ENCODE measurements at regions not wholly inside any gene's neighbourhood (a gene's known extent, or its start where the extent isn't known, plus 50 kb on each side); places are given as distances from the start of the nearest gene placed in this dataset.
"Not testable (repeated sequence)": the region's sequence is repeated elsewhere in the genome, so short reads cannot be mapped to it uniquely, and the experiment has no call there.

DNA sequence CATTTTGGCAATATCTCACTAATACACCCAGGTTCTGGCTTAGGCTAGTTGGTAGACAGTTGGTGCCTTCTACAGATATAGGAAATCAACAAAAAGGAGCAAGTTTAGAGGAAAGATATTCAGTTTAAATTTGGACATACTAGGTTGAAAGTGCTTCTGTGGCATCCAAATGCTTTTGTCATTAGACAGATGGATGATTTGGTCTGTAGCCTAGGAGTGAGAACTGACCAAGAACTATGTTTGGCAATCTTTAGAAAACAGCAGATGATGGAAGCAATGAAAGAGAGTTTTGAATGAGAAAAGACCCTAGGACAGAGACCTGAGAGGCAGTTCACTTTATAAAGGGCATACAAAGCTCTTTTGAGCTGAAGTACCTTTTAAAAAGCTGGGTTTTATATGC is 201.3 kb upstream of the FSHR start:
- in situ Hi-C loops (cut with HindIII; ENCODE audit: low sequenced_read_pairs): no loop called here

DNA sequence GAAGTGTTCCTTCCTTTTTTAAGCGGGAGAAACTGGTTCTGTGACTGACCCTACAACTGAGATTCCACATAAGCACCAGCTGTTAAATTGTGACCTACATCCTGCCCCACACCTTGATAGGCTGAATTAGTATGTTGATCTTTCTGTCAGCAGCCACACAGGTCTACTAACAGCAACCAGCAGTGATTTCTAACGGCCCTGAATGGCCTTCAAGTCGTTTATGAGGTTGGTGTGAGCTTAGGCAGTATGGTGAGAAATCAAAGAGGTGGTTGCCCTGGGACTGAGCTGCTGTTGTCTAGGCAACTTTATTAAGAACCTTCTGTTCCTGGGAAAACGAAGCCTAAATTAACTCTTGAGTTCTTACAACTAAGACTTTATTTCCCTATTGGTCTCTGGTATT is 197.2 kb upstream of the FSHR start:
- in situ Hi-C loops (cut with HindIII; ENCODE audit: low sequenced_read_pairs): no loop called here

DNA sequence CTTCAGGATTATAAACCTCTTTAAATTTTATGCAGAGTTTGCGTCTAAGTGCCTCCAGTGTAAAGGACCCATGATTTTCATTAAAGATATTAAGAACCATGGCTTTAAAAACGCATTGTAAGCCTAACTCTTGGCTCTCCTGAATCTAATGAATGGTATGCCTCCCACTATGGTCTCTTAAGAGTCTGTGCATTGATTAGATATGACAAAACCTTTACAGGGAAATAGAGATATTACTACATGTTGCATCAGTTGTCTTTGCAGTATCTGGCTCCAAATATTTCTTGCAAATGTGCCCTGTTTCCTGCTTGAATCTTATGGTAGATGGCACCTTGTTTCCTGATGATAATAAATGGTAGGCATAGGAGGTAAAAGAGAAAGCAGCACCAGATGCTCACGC is 189.3 kb upstream of the FSHR start:
- in situ Hi-C loops (cut with HindIII; ENCODE audit: low sequenced_read_pairs): no loop called here

DNA sequence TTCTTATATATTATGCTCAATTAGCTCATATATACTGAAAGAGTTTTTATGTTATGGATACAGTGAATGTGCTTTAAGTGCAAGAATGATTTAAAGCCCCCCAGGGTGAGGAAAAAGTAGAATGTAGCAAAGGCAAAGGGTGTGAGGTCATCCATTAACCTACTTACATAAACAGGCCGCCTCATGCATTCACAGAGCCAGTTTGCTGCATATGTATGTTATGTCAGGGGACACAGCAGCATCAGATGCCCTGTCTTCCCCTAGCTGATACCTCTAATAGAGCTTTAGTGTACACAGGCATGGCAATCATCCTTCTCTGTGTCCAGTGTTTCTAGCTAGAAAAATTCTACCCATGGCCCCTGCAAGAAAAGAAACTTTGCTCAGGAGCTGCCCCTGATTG is 187.8 kb upstream of the FSHR start:
- in situ Hi-C loops (cut with HindIII; ENCODE audit: low sequenced_read_pairs): no loop called here

DNA sequence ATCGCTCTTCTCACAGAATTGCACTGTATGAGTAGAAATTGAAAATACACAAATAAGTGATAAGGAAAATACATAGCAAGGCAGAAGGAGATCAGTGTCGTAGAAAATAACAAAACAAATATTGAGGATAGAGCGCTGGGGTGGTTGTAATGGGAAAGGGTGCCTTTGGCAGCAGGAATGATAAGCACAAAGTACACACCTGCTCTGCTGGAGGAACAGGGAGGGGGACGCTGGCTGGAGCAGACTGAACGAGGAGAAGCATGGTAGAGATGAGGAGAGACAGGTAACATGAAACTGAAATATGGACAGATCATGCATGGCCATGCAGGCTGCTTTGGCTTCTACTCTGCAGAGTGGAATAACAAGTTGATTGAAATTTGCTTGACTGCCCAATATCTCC is 181.2 kb upstream of the FSHR start:
- in situ Hi-C loops (cut with HindIII; ENCODE audit: low sequenced_read_pairs): no loop called here

DNA sequence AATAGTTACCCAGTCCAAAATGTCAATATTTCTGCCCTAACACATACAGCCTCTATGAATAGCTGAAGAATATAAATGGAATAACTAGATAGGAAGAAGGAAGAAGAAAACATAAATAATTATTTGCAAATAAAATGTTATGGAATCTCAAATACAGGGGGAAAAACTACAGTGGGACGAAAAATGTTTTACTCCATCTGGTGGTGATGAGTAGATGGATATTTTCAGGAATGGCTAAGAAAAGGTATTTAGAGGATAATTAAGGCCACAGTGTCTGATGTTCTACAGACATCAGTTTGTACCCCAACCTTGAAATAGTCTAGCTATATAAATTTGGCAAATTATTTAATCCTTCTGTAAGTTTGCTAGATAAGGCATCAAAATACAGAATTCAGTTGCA is 178.1 kb upstream of the FSHR start:
- in situ Hi-C loops (cut with HindIII; ENCODE audit: low sequenced_read_pairs): no loop called here

DNA sequence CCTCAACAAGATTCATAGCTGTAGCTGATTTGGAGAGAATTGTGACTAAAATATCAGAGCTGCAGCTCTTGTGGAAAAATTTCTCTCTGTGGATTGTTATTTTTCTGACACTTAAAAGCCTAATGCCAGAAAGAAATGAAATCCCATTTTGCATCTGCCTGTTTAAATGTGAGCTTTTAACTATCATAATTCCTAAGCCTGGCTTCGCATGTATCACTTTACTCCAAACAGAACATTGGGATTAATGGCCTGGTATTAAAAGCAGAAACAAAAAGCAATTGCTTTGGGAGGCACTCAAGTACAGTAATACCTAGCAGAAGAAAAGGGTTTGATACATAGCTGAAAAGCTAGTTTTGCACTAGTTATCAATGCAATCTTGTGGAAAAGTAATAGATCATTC is 164.2 kb upstream of the FSHR start:
- in situ Hi-C loops (cut with HindIII; ENCODE audit: low sequenced_read_pairs): no loop called here

DNA sequence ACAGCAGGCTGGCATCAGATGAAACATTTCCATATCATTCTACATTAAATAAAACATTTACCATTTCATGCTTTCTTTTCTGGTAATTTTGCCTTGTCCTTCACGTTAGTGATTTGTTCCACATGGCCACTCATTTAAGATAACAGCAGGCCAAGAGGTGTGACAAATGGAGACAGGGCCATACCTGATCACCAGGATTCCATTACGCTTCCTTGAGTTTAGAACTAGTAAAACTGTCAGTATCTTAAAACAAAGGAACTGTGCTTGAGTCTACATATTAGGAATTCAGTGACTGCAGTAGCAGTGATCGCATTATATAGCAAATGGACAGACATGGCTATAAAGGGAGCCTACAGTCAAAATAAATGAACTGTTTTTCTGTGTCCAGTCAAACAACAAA is 155.1 kb upstream of the FSHR start:
- in situ Hi-C loops (cut with HindIII; ENCODE audit: low sequenced_read_pairs): loop anchor here (5.0 kb wide), 1 partner anchor 62 kb away; no protein-coding TSS in a partner anchor

DNA sequence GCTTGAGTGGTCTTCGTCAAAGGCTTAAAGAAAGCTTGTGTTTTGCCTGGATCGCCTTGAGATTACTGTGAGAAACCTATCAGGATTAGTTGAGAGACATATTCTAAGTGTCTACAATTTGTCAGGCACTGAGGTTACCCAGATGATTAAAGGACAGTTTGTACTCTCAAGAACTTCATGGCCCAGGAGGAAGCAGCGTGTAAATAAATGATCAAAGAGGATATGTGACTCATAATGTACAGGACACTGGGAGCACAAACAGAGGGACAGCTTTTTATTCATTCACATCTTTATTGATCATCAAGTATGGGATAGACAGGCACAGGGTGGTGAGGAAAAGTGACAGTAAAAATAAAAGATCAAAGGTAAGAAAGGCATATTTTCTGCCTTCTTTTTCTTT is 152.6 kb upstream of the FSHR start:
- in situ Hi-C loops (cut with HindIII; ENCODE audit: low sequenced_read_pairs): loop anchor here (5.0 kb wide), 1 partner anchor 60 kb away; no protein-coding TSS in a partner anchor

DNA sequence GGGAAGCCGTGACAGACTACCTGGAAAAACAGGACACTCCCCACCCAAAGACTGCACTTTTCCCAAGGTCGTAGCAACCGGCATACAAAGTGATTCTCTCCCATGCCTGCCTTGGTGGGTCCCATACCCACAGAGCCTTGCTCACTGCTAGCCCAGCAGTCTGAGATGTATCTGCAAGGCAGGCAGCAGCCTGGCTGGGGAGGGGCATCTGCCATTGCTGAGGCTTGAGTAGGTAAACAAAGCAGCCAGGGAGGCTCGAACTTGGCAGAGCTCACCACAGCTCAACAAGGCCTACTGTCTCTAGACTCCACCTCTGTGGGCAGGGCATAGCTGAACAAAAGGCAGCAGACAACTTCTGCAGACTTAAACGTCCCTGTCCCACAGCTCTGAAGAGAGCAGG is 144.4 kb upstream of the FSHR start:
- in situ Hi-C loops (cut with HindIII; ENCODE audit: low sequenced_read_pairs): not testable (repeated sequence)

DNA sequence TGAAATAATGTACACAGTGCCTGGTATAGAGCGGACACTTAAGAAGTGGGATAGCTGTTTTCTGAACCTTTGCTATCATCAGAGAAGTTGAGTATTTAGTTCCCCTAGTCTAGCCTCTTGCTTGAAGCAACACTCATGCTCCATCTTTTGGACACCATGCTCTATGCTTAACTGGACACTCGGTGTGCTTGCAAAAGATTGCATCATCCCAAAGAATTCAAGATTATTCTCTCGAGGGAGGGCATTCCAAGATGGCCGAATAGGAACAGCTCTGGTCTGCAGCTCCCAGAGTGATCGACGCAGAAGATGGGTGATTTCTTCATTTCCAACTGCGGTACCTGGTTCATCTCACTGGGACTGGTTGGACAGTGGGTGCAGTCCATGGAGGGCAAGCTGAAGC is 143.9 kb upstream of the FSHR start:
- in situ Hi-C loops (cut with HindIII; ENCODE audit: low sequenced_read_pairs): no loop called here

DNA sequence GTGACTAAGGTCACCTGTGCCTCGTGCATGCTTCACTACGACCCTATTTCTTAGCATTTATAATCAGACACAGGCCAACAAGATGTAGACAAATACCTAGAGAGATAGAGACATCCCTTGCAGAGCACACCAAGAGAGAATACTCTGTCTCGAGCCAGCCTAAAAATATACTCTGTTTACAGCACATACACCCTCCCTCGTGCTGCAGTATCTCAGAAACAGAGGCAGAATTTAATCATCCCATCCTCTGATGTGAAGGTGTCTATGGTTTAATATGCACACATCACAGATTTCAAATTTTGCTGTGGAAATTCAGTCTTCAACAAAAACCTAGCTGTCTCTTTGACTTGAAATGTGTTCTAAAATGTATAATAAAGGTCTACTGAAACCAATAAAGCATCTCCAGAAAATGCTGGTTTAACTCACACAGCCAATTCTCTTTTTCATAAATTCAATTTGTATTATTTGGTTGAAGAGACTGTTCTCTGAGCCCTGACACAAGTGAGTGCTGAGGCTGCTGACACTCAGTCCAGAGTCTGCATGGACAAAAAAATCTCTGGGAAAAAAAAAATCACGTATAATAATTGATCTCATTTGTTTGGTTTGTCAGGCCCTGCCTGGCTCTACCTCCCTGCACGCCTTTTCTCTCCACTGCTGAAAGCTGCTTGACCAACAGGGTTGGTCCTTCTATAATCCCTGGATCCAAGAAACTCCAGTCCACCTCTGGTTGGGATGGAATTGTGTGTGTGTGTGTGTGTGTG is 142.0 kb upstream of the FSHR start:
- in situ Hi-C loops (cut with HindIII; ENCODE audit: low sequenced_read_pairs): no loop called here

DNA sequence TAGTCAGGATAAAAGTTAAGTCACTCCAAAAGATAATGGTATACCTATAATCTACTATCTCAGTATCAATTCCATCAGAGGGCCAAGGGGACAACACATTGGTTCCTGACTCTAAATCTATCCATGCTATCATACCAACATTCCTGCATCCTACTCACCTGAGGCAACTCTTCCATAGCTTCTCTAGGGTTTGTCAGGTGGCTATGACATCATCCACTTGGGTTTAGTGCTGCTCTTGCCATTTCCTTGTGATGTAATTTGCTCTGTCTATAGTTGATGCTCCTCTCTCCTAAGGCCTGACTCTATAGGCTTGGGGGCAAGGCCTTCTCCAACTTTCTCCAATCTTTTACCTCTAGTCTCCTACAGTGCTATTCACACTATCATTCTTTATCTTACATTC is 139.9 kb upstream of the FSHR start:
- in situ Hi-C loops (cut with HindIII; ENCODE audit: low sequenced_read_pairs): no loop called here

DNA sequence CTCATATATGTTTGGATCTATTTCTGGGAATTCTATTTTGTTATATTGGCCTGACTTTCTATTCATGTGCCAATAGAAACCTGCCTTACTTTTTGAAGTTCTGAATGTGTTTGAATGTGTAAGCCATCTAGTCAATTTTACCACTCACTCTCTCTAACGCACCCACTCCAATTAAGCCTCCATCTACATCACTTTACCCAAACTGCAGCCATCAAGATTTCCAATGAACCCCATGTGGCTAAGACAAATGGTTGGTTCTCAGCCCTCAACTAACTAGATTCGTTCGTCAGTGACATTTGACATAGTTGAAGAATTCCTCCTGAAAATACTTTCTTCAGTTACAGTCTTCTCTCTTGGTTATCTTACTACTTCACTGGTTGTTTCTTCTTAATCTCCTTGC is 137.3 kb upstream of the FSHR start:
- in situ Hi-C loops (cut with HindIII; ENCODE audit: low sequenced_read_pairs): no loop called here

DNA sequence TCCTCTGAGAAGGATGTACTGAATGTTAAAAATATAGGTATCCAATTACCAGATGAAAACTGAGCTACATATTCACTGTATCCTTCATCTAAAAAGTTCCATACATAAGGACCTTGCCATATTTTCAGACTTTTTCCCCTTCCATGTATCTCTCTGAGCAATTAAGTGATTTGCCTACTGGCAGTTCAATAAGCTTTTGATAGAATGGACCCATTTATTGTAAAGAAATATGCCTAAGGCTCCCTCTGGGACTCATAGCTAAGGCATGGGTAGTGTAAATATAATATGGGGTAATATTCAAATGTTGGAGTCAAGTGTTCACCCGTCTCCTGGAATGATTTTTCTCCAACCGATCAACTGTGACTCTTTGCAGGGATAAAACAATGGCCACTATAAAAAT is 135.4 kb upstream of the FSHR start:
- in situ Hi-C loops (cut with HindIII; ENCODE audit: low sequenced_read_pairs): no loop called here

DNA sequence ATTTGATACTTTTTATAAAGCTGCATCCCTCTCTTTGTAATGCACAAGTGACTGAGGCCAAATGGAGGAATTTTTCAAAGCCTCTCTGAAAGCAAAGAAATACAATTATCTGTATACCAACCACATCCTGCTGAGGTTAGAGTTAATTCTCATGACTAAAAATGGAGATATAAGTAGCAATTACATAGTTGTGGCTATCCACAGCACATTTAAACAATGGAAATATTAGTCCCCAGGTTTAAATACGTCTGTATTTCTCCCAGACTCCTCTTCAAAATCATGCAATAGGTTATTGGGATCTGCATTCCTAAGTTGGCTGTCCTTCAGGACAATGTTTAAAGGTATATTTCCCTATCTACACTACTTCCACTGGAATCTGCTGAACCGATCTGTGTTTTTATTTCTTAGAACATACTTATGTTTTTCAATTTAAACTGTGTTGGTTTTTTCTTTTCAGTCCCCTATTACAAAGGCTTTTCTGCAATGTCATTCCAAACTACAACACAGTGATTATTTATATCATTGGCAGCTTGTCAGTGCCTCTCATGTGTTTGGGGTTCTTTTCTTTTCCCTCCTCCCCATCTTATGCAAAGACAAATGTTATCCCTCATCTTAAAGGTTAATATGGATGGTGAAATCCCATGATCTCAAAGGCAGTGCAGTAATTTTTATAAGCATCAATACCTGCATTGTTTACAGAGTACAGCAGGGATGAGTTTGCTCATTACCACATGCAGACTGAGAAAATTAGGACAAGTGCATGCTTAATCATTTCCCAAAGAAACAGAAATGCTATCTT is 134.8 kb upstream of the FSHR start:
- in situ Hi-C loops (cut with HindIII; ENCODE audit: low sequenced_read_pairs): no loop called here

DNA sequence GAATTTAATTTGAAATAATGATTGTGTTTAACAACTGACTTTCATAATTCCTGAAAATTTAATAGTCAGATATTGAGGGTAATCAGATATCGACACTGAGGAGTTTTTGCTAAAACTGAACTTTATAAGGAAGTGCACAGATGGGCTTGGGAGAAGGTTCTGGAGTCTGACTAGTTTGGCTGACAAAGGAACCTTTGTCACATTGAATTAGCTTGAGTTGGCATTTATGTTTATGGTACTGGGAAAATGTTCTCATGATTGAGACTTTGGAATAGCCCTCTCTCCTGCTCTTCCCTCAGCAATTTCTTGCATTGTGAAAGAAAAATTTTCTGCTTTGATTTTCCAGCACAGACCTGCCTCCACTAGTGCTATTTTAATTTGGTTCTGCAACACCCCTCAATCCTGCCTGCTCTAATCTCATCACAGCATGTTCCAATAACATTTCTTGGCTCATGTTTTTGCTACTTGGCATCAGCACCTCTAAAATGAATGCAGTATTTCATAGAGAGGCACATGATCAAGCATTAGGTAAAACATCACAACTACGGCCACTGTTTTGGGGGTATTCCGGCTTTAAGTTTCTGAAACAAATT is 133.9 kb upstream of the FSHR start:
- in situ Hi-C loops (cut with HindIII; ENCODE audit: low sequenced_read_pairs): no loop called here

DNA sequence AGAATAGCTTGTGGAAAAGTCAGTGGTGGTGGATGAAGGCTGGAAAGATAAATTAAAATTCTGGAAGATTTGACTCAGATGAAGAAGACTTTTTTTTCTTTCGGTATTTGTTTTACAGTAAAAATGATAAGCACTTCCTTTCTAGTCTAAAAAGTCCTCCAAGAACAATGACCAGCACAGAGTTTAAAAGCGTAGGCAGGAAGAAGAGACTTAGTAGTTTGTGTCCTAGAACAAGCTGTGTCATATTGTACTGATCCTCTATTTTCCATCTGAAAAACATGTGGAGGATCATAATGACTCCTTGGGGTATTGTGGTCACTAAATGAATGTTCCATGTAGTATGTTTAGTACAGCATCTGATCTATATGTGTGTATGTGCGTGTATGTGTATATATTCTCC is 132.4 kb upstream of the FSHR start:
- in situ Hi-C loops (cut with HindIII; ENCODE audit: low sequenced_read_pairs): no loop called here

DNA sequence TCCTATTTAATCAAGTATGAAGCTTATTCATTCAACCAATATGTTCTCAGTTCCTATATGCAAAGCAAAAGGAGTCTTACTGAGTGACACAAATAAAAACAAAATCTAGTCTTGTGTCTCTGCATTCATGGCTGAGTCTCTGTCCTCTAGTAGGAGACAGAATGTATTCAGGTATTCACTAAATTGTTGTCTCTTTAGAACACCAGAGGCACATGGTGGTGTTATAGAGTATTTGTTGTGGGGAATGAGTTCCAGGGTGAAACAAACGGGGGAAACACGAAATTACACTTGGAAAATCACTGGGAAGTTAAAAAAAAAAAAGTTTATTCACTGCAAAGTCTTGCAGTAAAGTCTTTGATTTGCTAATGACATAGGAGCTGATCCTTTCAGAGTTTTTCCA is 131.7 kb upstream of the FSHR start:
- in situ Hi-C loops (cut with HindIII; ENCODE audit: low sequenced_read_pairs): no loop called here

DNA sequence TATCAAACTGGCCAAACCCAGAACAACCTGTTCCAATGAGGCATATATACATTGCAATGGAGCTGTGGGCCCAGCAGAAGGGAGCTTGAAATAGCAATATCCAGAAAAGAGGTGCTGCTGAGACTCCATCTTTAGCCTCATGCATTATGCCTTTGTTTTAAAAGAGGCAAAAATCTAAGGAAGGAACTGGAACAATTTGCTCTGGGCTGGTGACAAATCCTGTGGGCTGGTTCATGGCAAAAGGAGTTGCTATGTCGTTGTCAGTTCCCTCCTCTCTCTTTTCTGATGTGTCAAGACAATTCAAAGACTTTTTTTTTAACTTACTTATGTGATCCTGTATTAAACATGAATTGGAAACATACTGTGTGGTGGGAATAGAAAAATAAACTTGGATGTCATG is 124.2 kb upstream of the FSHR start:
- in situ Hi-C loops (cut with HindIII; ENCODE audit: low sequenced_read_pairs): no loop called here

DNA sequence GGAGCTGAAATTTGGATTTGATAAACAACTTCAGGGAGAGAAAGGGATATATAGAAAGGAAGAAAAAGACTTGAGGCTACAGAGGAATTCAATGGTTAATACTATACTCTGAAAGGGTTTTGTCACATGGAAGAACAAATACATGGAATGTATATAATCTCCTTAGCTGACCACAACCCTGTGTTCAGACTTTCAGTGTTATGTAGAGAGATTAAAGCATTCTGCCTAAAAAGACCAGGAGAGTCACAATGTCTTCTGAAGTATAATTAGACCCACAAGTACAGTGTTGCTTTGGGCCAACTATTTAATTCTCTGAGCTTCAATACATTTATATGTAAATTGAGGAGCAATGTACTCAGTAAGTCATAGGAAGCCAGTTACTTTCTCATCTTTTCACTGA is 123.8 kb upstream of the FSHR start:
- in situ Hi-C loops (cut with HindIII; ENCODE audit: low sequenced_read_pairs): no loop called here

DNA sequence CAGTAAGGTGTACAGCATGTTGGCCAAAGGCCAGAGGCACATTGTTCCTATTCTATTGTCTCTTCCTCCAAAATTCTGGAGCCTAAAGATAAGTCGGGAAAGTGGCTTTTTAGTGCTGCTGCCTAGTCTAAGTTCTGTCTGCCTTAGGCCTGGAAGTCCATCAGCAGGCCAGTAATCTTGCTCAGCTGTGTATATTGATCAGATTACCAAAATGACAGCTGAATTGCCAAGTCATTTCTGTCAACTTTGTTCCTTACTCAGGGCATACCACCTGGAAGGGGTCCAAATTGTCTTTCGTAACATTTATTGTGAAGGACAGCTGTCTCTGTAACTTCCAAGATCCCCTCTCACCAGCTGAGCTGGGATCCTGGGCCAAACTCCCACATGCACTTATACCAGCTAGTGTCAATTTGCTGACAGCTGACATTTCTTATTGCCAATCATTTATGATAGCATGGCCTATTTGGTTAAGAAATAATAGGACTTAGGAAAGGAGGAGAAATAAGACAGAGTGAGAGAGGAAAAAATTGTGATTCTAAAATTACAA is 116.8 kb upstream of the FSHR start:
- in situ Hi-C loops (cut with HindIII; ENCODE audit: low sequenced_read_pairs): no loop called here
